MM.1S (cell line): ENCODE measurements at regions not wholly inside any gene's neighbourhood (a gene's known extent, or its start where the extent isn't known, plus 50 kb on each side); places are given as distances from the start of the nearest gene placed in this dataset.

ENCODE experiments used
- DNase-seq: peaks from one replicate; pipeline ENCODE4 v3.0.0-alpha.2; 2015
- H2AFZ ChIP-seq: fragments of 300-600 bp; sonication (generic); 2 replicates; pipeline ENCODE4 v1.6.0; 2016; ENCODE audit warnings: antibody characterized with exemption, low read length
- H3F3A ChIP-seq: fragments of 300-600 bp; sonication (generic); 2 replicates; pipeline ENCODE4 v1.6.1; 2016; ENCODE audit warnings: mild to moderate bottlenecking, antibody characterized with exemption, low read length, moderate library complexity, mixed read lengths; ENCODE audit not compliant: insufficient read depth
- H3K27ac ChIP-seq: fragments of 300-600 bp; sonication (generic); 2 replicates; pipeline ENCODE4 v1.5.1; 2016; ENCODE audit warnings: mild to moderate bottlenecking, low read length
- H3K27me3 ChIP-seq: fragments of 300-600 bp; sonication (generic); replicated peaks from 2 replicates; pipeline ENCODE4 v1.6.0; 2016; ENCODE audit warnings: low read length; ENCODE audit not compliant: insufficient read depth
- H3K36me3 ChIP-seq: fragments of 300-600 bp; sonication (generic); replicated peaks from 2 replicates; pipeline ENCODE4 v1.6.1; 2016; ENCODE audit warnings: mild to moderate bottlenecking, low read length, mixed read lengths; ENCODE audit not compliant: insufficient read depth
- H3K4me1 ChIP-seq: fragments of 300-600 bp; sonication (generic); 2 replicates; pipeline ENCODE4 v1.6.1; 2016; ENCODE audit warnings: low read length, mixed read lengths
- H3K4me2 ChIP-seq: fragments of 300-600 bp; sonication (generic); 2 replicates; pipeline ENCODE4 v1.6.0; 2016; ENCODE audit warnings: low read depth, low read length
- H3K4me3 ChIP-seq: fragments of 300-600 bp; sonication (generic); 2 replicates; pipeline ENCODE4 v1.5.1; 2016; ENCODE audit warnings: low read length, mixed read lengths
- H3K79me2 ChIP-seq: fragments of 300-600 bp; sonication (generic); 2 replicates; pipeline ENCODE4 v1.6.1; 2016; ENCODE audit warnings: mixed run types, low read length, mixed read lengths
- H3K9ac ChIP-seq: fragments of 300-600 bp; sonication (generic); 2 replicates; pipeline ENCODE4 v1.6.1; 2016; ENCODE audit warnings: low read length, mixed read lengths
- H3K9me2 ChIP-seq: fragments of 300-600 bp; sonication (generic); replicated peaks from 2 replicates; pipeline ENCODE4 v1.6.1; 2016; ENCODE audit warnings: mild to moderate bottlenecking, low read length, mixed read lengths; ENCODE audit not compliant: insufficient read depth
- H3K9me3 ChIP-seq: fragments of 300-600 bp; sonication (generic); replicated peaks from 2 replicates; pipeline ENCODE4 v1.6.1; 2016; ENCODE audit warnings: mild to moderate bottlenecking, low read length, mixed read lengths; ENCODE audit not compliant: insufficient read depth
- H4K20me1 ChIP-seq: fragments of 300-600 bp; sonication (generic); 2 replicates; pipeline ENCODE4 v1.6.1; 2016; ENCODE audit warnings: mild to moderate bottlenecking, low read length, moderate library complexity, mixed read lengths; ENCODE audit not compliant: insufficient read depth
- CTCF ChIP-seq: fragments of 300-600 bp; sonication (generic); IDR thresholded peaks from 2 replicates; pipeline ENCODE4 v1.5.1; 2016; ENCODE audit warnings: antibody characterized with exemption, low read length, mixed read lengths
- EZH2 ChIP-seq: fragments of 300-600 bp; sonication (generic); optimal IDR thresholded peaks from 2 replicates; pipeline ENCODE3; 2017; ENCODE audit warnings: low read depth, mild to moderate bottlenecking, antibody characterized with exemption, low read length, mixed read lengths
- EZH2phosphoT487 ChIP-seq: fragments of 300-600 bp; sonication (generic); IDR thresholded peaks from 2 replicates; pipeline ENCODE4 v1.6.1; 2018; ENCODE audit warnings: antibody characterized with exemption, low read length

GRCh38 chr5:96569332-96569731 lies 92.8 kb upstream of the CAST start:
- TF ChIP-seq EZH2phosphoT487 (no peak), CTCF (no peak), EZH2 (no peak)
- Histone ChIP-seq H3K27ac (no peak overlapping the region), H3K79me2 (no peaks in the 10 kb centered on the region), H3K9ac (no peak overlapping the region), H4K20me1 (no peaks in the 10 kb centered on the region), H3K4me1 (peaks cover 5% of the 10 kb centered on the region; the same call in 1 of the 2 replicates), H3K4me3 (no peak overlapping the region), H3K27me3 (no peaks in the 10 kb centered on the region), H3K36me3 (no peaks in the 10 kb centered on the region), H3K9me2 (no peaks in the 10 kb centered on the region), H3F3A (no peaks in the 10 kb centered on the region), H3K4me2 (no peak overlapping the region), H2AFZ (no peak overlapping the region), H3K9me3 (no peaks in the 10 kb centered on the region)
- DNase-seq, result no peak

- Histone ChIP-seq H3K4me2 (no peak overlapping the region), H3K4me3 (no peak overlapping the region), H3K9me3 (no peaks in the 10 kb centered on the region), H3K79me2 (no peaks in the 10 kb centered on the region), H3K36me3 (no peaks in the 10 kb centered on the region), H2AFZ (no peak overlapping the region), H3K27me3 (no peaks in the 10 kb centered on the region), H4K20me1 (no peaks in the 10 kb centered on the region), H3K9ac (no peak overlapping the region), H3K9me2 (no peaks in the 10 kb centered on the region), H3K27ac (no peak overlapping the region), H3F3A (no peaks in the 10 kb centered on the region), H3K4me1 (peaks cover 5% of the 10 kb centered on the region; the same call in 1 of the 2 replicates)
- DNase-seq, result no peak
- no peak for TF ChIP-seq CTCF
- TF ChIP-seq EZH2, result no peak
- TF ChIP-seq EZH2phosphoT487, result no peak
Measured at GRCh38 chr5:96569770-96570169, 92.4 kb upstream of the CAST start.

GRCh38 chr5:96572864-96573512 lies 89.2 kb upstream of the CAST start:
- Histone ChIP-seq H3K9me2 (no peaks in the 10 kb centered on the region), H3K27ac (no peak overlapping the region), H3F3A (no peaks in the 10 kb centered on the region), H3K9ac (no peak overlapping the region), H4K20me1 (no peaks in the 10 kb centered on the region), H3K9me3 (no peaks in the 10 kb centered on the region), H3K79me2 (no peaks in the 10 kb centered on the region), H2AFZ (no peak overlapping the region), H3K4me3 (no peak overlapping the region), H3K27me3 (no peaks in the 10 kb centered on the region), H3K4me1 (no peaks in the 10 kb centered on the region), H3K36me3 (no peaks in the 10 kb centered on the region), H3K4me2 (no peak overlapping the region)
- DNase-seq, result no peak
- TF ChIP-seq EZH2, result no peak
- no peak for TF ChIP-seq CTCF
